Suprapubic skin (tissue), 4 donors: ENCODE measurements at regions not wholly inside any gene's neighbourhood (a gene's known extent, or its start where the extent isn't known, plus 50 kb on each side); places are given as distances from the start of the nearest gene placed in this dataset.

Experiments used
- DNase-seq, 2 donors: peaks; one replicate each; pipeline ENCODE4 v3.0.0-alpha.2; 2019; ENCODE audit warnings: low spot score in 2 of 2
- H3K27ac ChIP-seq: fragments of 200-600 bp; sonication (generic); one replicate; pipeline ENCODE4 v1.5.1; 2019
- H3K27me3 ChIP-seq: fragments of 200-600 bp; sonication (generic); one replicate; pipeline ENCODE4 v1.5.1; 2019
- H3K36me3 ChIP-seq: fragments of 200-600 bp; sonication (generic); one replicate; pipeline ENCODE4 v1.5.1; 2019
- H3K4me1 ChIP-seq: fragments of 200-600 bp; sonication (generic); one replicate; pipeline ENCODE4 v1.5.1; 2019
- H3K4me3 ChIP-seq: fragments of 200-600 bp; sonication (generic); one replicate; pipeline ENCODE4 v1.5.1; 2019; ENCODE audit warnings: mild to moderate bottlenecking
- H3K9me3 ChIP-seq: fragments of 200-600 bp; sonication (generic); one replicate; pipeline ENCODE4 v1.5.1; 2019
- CTCF ChIP-seq, 2 donors: fragments of 200-600 bp in 1 of 2; fragments of 450-650 bp in 1 of 2; sonication (generic) in 1 of 2; IDR thresholded peaks; one replicate each; pipeline ENCODE4 v1.5.1; 2016 to 2019; ENCODE audit warnings: antibody characterized with exemption in 2 of 2, mild to moderate bottlenecking in 1 of 2, moderate library complexity in 1 of 2
- EP300 ChIP-seq: sonication (generic); formaldehyde crosslinking; IDR thresholded peaks from one replicate; pipeline ENCODE4 v1.6.1; 2017; ENCODE audit warnings: antibody characterized with exemption
- POLR2A ChIP-seq, 2 donors: fragments of 450-650 bp; IDR thresholded peaks; one replicate each; pipeline ENCODE4 v1.6.1; 2017; ENCODE audit warnings: antibody characterized with exemption in 2 of 2, mild to moderate bottlenecking in 2 of 2, moderate library complexity in 2 of 2
- POLR2AphosphoS5 ChIP-seq, 3 donors: sonication (generic); formaldehyde crosslinking; IDR thresholded peaks; one replicate each; pipeline ENCODE4 v1.6.1; 2017; ENCODE audit warnings: antibody characterized with exemption in 3 of 3
- WGBS: methylation state at CpG from one replicate; pipeline ENCODE4 v1.1.5; 2018; 5-methylcytosine and 5-hydroxymethylcytosine counted together

- TF ChIP-seq POLR2AphosphoS5 (IDR thresholded peaks at IDR 0.05), result no peak
- TF ChIP-seq EP300, result no peak
- no peak for TF ChIP-seq CTCF (IDR thresholded peaks at IDR 0.05)
- TF ChIP-seq POLR2A (IDR thresholded peaks at IDR 0.05), result no peak
These were observed 60.5 kb upstream of the PRKCQ start for GRCh38 chr10:6640433-6641040.

GRCh38 chr10:6637053-6637452 is 57.0 kb upstream of the PRKCQ start:
- H3K4me3 ChIP-seq, result no peak overlapping the region
- H3K4me1 ChIP-seq, result no peaks in the 10 kb centered on the region
- H3K27me3 ChIP-seq, result peaks cover 10% of the 10 kb centered on the region
- no peak for DNase-seq
- H3K9me3 ChIP-seq, result no peaks in the 10 kb centered on the region
- no peak overlapping the region for H3K27ac ChIP-seq
- no peaks in the 10 kb centered on the region for H3K36me3 ChIP-seq
- TF ChIP-seq CTCF (IDR thresholded peaks at IDR 0.05), result no peak
- no peak for TF ChIP-seq EP300
- no peak for TF ChIP-seq POLR2AphosphoS5 (IDR thresholded peaks at IDR 0.05)
- TF ChIP-seq POLR2A (IDR thresholded peaks at IDR 0.05), result no peak
- WGBS, result 76% methylated on average over 4 of the region's 4 CpGs

More at GRCh38 chr10:6640433-6641040, 60.5 kb upstream of the PRKCQ start:
- DNase-seq, result no peak
- Histone ChIP-seq H3K4me3 (no peak overlapping the region), H3K36me3 (no peaks in the 10 kb centered on the region), H3K9me3 (no peaks in the 10 kb centered on the region), H3K27ac (no peak overlapping the region), H3K4me1 (no peaks in the 10 kb centered on the region), H3K27me3 (peaks cover 18% of the 10 kb centered on the region)

- Histone ChIP-seq H3K9me3 (no peaks in the 10 kb centered on the region), H3K27ac (no peak overlapping the region), H3K27me3 (peaks cover 10% of the 10 kb centered on the region), H3K4me3 (no peak overlapping the region), H3K4me1 (no peaks in the 10 kb centered on the region), H3K36me3 (no peaks in the 10 kb centered on the region)
- DNase-seq, result no peak
- no peak for TF ChIP-seq CTCF (IDR thresholded peaks at IDR 0.05)
- TF ChIP-seq POLR2AphosphoS5 (IDR thresholded peaks at IDR 0.05), result no peak
- TF ChIP-seq EP300, result no peak
- TF ChIP-seq POLR2A (IDR thresholded peaks at IDR 0.05), result no peak
- WGBS, result 78% methylated on average over 2 of the region's 2 CpGs
These were observed 55.7 kb upstream of the PRKCQ start for GRCh38 chr10:6635784-6636183.
